ENCODE measurements at regions not wholly inside any gene's neighbourhood (a gene's known extent, or its start where the extent isn't known, plus 50 kb on each side); places are given as distances from the start of the nearest gene placed in this dataset.
"Not testable (repeated sequence)": the region's sequence is repeated elsewhere in the genome, so short reads cannot be mapped to it uniquely, and the experiment has no call there.

DNA sequence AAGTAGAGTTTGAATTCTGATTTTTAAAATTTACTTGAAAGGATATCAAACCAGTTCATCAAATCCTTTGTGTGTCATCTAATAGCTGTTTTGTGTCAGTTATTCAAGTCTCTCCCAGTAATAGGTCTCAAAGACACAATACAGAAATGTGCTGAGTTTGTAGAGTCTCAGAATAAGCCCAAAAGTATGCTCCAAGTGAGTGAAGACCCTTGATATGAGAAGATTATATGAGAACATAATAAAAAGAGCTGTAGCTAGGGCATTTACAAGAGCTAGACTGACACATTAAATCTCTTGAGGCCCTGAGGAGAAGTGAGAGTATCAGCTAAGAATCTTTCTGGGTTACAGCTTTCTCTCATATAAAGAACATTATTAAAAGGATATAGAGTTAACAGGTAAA lies 721.0 kb upstream of the ARRDC3 start:
- Mint-ChIP-seq H3K27me3 (ENCODE audit: low read depth) (no peaks in the 10 kb centered on the region), H3K9me3 (peaks cover 16% of the 10 kb centered on the region), H3K36me3 (ENCODE audit: insufficient read depth) (no peaks in the 10 kb centered on the region), H3K4me1 (ENCODE audit: low read depth) (no peaks in the 10 kb centered on the region), H3K4me3 (no peak overlapping the region)
- DNase-seq (no peak), ATAC-seq (no peak)

DNA sequence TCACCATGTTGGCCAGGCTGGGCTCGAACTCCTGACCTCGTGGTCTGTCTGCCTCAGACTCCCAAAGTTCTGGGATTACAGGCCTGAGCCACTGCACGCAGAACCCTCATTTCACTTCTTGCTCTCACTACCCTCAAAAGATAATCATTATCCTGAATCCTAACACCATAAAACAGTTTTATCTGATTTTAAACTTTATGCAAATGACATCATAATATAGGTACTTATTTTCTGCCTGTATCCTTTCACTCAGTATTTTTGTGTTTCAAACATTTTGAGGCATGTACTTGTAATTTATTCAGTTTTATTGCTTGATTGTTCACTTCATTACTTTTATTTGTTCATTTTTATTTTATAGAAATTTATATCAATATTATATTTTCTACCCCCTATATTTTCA lies 719.2 kb upstream of the ARRDC3 start:
- DNase-seq (no peak), ATAC-seq (no peak)
- no peaks in the 10 kb centered on the region for H3K4me1 Mint-ChIP-seq (ENCODE audit: low read depth)
- H3K4me3 Mint-ChIP-seq: no peak overlapping the region
- H3K36me3 Mint-ChIP-seq (ENCODE audit: insufficient read depth): no peaks in the 10 kb centered on the region
- peaks cover 16% of the 10 kb centered on the region for H3K9me3 Mint-ChIP-seq
- H3K27me3 Mint-ChIP-seq (ENCODE audit: low read depth): no peaks in the 10 kb centered on the region

DNA sequence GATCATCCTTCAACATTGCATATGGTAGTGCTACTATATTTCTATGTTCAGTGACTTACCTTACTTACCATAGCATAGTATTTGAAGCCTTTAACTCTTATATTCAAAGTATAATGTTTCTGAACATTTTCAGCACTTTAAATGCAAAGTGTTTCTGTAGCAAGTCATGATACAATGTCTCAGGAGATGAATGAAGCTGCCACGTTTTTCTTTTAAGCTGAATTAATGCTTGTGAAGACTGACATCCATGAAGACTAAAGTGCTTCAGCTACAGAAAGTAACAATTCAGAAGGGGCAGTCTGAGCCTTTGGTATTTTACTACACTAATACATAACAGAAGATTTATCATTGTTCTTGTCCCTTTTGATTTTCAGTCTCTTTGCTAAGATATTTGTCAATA lies 709.1 kb upstream of the ARRDC3 start:
- Mint-ChIP-seq H3K36me3 (ENCODE audit: insufficient read depth) (no peaks in the 10 kb centered on the region), H3K4me1 (ENCODE audit: low read depth) (no peaks in the 10 kb centered on the region), H3K4me3 (no peak overlapping the region), H3K9me3 (peaks cover 9% of the 10 kb centered on the region), H3K27me3 (ENCODE audit: low read depth) (no peaks in the 10 kb centered on the region)
- ATAC-seq (no peak), DNase-seq (no peak)

DNA sequence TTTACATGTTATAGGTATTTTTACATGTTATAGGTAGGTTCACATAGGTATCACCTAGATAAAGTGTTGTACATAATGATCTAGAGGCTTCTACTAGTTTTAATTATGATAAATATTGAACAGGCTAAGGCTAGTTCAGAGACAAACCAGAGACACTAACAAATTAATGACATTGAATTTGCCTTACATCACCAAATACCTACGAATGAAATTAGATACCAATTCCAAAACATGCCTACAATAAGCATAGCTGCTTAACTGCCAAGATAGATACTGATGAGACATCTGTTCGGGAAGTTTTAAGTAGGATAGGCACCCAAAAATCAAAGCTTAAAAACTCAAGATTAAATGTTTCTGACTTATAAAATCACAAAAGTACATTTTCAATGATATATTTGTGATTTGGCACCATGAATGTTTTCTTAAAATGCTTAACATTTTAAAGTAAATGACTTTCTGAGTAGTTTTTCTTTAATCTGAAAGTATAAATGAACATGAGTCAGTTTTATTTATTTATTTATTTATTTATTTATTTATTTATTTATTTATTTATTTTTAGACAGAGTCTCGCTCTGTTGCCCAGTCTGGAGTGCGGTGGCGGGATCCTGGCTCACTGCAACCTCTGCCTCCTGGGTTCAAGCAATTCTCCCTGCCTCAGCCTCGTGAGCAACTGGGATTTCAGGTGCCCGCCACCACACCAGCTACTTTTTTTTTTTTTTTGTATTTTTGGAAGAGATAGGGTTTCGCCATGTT lies 703.1 kb upstream of the ARRDC3 start:
- H3K27me3 Mint-ChIP-seq (ENCODE audit: low read depth): no peaks in the 10 kb centered on the region

DNA sequence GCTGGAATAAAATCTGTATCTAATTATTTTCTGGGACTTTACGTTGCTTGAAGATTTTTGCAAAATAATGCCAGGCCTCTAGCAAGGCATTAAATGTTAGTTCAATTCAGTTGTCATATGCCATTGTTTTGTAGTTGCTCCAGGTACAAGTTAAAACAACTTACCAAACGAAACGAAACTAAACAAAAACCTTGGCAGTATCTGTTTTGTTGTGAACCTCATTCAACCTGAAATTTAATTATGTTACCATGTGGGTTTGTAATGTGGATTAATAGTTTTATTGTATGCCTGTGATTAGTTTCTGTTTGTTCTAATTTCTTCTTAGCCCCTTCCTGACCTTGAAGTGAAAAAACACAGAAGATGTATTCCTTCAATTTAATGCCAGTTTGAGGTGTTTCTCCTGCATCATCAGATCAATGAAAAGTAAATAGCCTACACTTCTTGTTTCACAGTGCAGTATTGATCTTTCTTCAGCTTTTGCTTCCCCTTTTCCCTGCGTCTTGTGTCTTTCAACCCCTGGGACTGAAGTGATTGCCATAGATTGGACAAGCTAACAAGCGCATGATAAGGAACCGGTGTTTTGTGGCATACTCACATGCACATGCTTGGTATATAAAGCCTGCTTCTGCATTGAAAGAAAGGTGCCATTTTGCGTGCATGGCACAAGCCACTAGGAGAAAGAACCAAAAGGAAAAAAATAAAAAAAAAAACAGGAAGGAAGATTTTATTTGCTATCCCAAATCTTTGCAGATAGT lies 699.0 kb upstream of the ARRDC3 start:
- no peak for DNase-seq
- no peaks in the 10 kb centered on the region for H3K4me1 Mint-ChIP-seq (ENCODE audit: low read depth)
- peaks cover 9% of the 10 kb centered on the region for H3K9me3 Mint-ChIP-seq
- no peaks in the 10 kb centered on the region for H3K27me3 Mint-ChIP-seq (ENCODE audit: low read depth)
- H3K4me3 Mint-ChIP-seq: no peak overlapping the region
- ATAC-seq: no peak
- H3K36me3 Mint-ChIP-seq (ENCODE audit: insufficient read depth): no peaks in the 10 kb centered on the region

More for the DNA sequence above, 703.1 kb upstream of the ARRDC3 start:
- H3K36me3 Mint-ChIP-seq (ENCODE audit: insufficient read depth): no peaks in the 10 kb centered on the region
- H3K4me1 Mint-ChIP-seq (ENCODE audit: low read depth): no peaks in the 10 kb centered on the region
- DNase-seq (no peak), ATAC-seq (no peak)
- peaks cover 10% of the 10 kb centered on the region for H3K9me3 Mint-ChIP-seq
- H3K4me3 Mint-ChIP-seq: no peak overlapping the region

DNA sequence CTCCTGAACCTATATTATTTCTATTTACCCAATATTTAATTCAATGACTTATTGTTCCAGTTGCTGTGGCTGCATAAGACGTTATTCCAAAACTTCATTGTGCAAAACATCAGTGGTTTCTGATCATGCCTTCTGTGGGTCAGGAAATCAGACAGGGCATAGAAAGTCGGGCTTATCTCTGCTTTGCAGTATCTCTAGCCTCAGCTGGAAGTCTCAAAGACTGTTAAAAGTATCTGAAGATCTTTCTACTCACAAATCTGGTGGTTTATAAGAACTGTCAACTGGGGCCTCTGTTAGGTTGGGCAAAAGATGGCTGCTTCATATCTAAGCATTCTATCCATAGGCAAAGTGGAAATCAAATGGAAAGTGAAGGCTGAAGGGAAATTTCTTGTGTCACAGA lies 687.7 kb upstream of the ARRDC3 start:
- Mint-ChIP-seq H3K27me3 (ENCODE audit: low read depth) (no peaks in the 10 kb centered on the region), H3K9me3 (no peaks in the 10 kb centered on the region), H3K4me3 (no peak overlapping the region), H3K4me1 (ENCODE audit: low read depth) (no peaks in the 10 kb centered on the region), H3K36me3 (ENCODE audit: insufficient read depth) (no peaks in the 10 kb centered on the region)
- ATAC-seq (no peak), DNase-seq (no peak)

DNA sequence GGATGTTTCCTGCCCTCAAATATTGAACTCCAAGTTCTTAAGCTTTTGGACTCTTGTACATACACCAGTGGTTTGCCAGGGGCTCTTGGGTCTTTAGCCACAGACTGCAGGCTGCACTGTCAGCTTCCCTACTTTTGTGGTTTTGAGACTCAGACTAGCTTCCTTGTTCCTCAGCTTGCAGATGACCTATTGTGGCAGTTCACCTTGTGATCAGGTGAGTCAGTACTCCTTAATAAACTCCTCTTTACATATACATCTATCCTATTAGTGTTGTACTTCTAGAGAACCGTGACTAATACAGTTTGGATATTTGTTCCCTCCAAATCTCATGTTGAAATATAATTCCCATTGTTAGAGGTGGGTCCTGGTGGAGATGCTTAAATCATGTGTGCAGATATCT lies 681.9 kb upstream of the ARRDC3 start:
- no peaks in the 10 kb centered on the region for H3K36me3 Mint-ChIP-seq (ENCODE audit: insufficient read depth)
- no peak overlapping the region for H3K4me3 Mint-ChIP-seq
- H3K27me3 Mint-ChIP-seq (ENCODE audit: low read depth): no peaks in the 10 kb centered on the region
- DNase-seq (no peak), ATAC-seq (no peak)
- no peaks in the 10 kb centered on the region for H3K4me1 Mint-ChIP-seq (ENCODE audit: low read depth)
- H3K9me3 Mint-ChIP-seq: peaks cover 5% of the 10 kb centered on the region

DNA sequence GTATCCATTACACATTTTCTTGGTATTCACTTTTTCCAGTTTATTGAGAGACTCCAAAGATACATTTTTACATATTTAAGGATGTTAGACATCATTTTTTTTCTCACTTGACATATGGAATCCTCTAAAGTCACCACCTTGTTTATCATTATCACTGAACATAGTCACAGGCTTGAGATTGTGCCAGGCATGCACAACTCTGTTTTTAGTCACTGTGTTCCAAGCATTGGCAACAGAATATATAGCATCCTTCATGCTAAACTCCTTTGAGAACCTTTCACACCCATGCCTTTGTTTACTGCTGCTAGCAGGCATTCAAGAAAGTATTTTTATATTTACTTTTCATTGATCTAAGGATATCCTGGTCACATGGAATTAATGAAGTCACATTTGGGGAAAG lies 668.6 kb upstream of the ARRDC3 start:
- Mint-ChIP-seq H3K9me3 (peaks cover 8% of the 10 kb centered on the region), H3K36me3 (ENCODE audit: insufficient read depth) (no peaks in the 10 kb centered on the region), H3K4me3 (no peak overlapping the region), H3K4me1 (ENCODE audit: low read depth) (no peaks in the 10 kb centered on the region), H3K27me3 (ENCODE audit: low read depth) (no peaks in the 10 kb centered on the region)
- DNase-seq: no peak
- no peak for ATAC-seq

DNA sequence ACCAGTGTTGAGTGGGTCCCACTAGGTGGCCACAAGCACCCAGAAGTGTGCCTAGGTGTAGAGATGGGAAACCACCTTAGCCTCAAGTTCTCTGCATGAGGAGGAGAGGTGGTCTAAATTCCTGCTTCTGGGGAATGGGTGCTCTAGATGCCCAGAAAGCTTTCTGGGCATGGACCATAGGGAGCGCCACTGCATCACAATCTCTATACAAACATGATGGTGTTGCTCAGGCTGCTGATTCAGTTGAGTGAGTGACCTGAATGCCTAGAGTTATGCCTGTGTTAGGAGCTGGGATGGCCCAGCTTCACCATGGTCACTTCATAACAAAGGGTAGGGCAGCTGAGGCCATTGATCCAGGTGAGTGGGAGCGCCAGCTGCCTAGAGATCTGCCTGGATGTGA lies 667.9 kb upstream of the ARRDC3 start:
- DNase-seq: no peak
- H3K36me3 Mint-ChIP-seq (ENCODE audit: insufficient read depth): no peaks in the 10 kb centered on the region
- H3K4me1 Mint-ChIP-seq (ENCODE audit: low read depth): no peaks in the 10 kb centered on the region
- no peak for ATAC-seq
- no peak overlapping the region for H3K4me3 Mint-ChIP-seq
- H3K9me3 Mint-ChIP-seq: peaks cover 4% of the 10 kb centered on the region
- H3K27me3 Mint-ChIP-seq (ENCODE audit: low read depth): no peaks in the 10 kb centered on the region

DNA sequence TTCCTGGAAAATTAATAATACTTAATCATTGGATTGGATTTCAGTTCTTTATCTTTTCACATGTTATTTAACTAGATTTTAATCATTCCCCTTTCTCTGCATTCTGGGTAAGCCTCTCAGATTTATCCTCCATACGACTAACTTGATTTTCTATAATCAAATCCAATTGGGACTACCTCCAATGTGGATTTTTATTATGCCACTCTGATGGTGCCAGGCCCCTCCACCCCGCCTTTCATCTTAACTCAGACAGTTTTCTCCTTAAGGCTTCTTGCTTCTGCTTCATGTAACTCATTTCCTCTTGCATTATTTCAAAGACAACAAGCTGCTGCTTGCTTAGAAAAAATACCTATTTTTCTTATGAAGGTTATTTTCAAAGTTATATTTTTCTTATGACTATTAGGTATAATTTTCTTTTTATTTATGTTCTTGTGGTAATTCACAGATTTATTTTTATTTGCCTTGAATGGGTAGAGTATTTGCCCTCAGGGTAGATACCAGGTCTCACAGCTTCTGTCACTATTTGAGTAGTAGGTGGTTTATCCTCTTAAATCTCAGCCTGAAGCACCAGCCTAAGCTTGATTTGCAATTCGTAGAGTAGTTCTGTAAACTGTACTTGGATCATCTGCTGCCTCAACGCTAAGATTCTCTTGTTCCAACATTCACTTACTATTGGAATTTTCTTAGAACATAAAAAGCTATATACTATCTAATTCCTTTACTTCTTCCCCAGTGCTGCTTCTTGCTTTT lies 659.0 kb upstream of the ARRDC3 start:
- DNase-seq (no peak), ATAC-seq (no peak)
- Mint-ChIP-seq H3K9me3 (no peaks in the 10 kb centered on the region), H3K4me3 (no peak overlapping the region), H3K4me1 (ENCODE audit: low read depth) (no peaks in the 10 kb centered on the region), H3K36me3 (ENCODE audit: insufficient read depth) (no peaks in the 10 kb centered on the region), H3K27me3 (ENCODE audit: low read depth) (no peaks in the 10 kb centered on the region)

DNA sequence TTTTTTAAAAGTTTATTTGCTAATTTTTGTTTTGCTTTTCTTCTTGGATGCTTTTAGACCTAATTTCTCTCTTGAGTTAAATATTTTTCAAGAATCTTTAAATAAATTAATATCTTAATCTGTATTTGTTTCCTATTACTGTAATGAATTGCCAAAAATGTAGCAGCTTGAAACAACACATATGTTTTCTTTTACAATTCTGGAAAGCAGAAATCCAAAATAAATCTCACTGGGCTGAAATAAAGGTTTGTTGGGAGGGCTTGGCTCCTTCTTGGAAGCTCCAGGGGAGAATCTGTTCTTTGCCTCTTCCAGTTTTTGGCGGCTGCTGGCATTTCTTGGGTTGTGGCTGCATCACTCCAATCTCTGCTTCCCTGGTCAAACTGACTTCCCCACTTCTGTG lies 658.1 kb upstream of the ARRDC3 start:
- Mint-ChIP-seq H3K27me3 (ENCODE audit: low read depth) (no peaks in the 10 kb centered on the region), H3K9me3 (no peaks in the 10 kb centered on the region), H3K36me3 (ENCODE audit: insufficient read depth) (no peaks in the 10 kb centered on the region), H3K4me3 (no peak overlapping the region), H3K4me1 (ENCODE audit: low read depth) (no peaks in the 10 kb centered on the region)
- no peak for ATAC-seq
- no peak for DNase-seq

DNA sequence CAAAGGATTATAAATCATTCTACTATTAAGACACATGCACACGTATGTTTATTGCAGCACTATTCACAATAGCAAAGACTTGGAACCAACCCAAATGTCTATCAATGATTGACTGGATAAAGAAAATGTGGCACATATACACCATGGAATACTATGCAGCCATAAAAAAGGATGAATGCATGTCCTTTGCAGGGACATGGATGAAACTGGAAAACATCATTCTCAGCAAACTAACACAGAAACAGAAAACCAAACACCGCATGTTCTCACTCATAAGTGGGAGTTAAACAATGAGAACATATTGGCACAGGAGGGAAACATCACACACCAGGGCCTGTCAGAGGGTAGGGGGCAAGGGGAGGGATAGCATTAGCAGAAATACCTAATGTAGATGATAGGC lies 646.7 kb upstream of the ARRDC3 start:
- DNase-seq; ATAC-seq; H3K27me3 Mint-ChIP-seq (ENCODE audit: low read depth); H3K4me1 Mint-ChIP-seq (ENCODE audit: low read depth); H3K4me3 Mint-ChIP-seq; H3K36me3 Mint-ChIP-seq (ENCODE audit: insufficient read depth): not testable (repeated sequence)
- peaks cover 13% of the 10 kb centered on the region for H3K9me3 Mint-ChIP-seq

DNA sequence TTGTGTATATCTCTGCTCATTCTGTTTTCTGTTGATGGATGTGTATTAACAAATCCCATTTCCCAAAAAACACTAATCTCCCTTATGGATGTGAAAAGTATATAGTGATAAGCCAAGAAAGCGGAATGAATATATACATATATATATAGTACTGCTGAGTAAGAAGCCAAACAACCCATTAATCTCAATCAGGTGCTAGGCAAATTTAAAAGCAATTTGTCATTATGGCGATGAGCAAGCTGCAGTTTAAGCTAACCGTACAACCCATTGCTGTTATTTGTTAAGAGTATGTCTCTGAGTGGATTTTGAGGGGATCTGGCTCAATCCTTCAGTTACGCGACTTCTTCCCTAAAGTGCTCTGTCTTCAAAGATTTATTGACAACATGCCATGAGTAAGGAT lies 640.4 kb upstream of the ARRDC3 start:
- no peak for DNase-seq
- no peaks in the 10 kb centered on the region for H3K36me3 Mint-ChIP-seq (ENCODE audit: insufficient read depth)

DNA sequence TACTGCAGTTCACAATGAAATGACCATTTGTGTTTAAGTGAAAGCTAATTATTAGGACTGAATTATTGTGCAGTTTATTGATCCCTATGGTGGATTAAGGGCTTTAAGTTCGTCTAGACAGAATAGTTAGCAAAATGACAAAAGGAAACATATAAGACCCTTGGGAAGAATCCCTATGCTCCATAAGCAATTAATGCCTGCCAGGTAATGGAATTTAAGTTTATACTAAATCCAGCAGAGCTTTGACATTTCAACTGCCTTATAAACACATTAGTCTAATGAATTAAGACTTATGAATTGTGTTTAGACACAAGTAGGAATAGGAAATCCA lies 640.0 kb upstream of the ARRDC3 start:
- Mint-ChIP-seq H3K4me3 (no peak overlapping the region), H3K9me3 (peaks cover 4% of the 10 kb centered on the region), H3K4me1 (ENCODE audit: low read depth) (no peaks in the 10 kb centered on the region), H3K36me3 (ENCODE audit: insufficient read depth) (no peaks in the 10 kb centered on the region), H3K27me3 (ENCODE audit: low read depth) (no peaks in the 10 kb centered on the region)
- ATAC-seq (no peak), DNase-seq (no peak)

More for the DNA sequence above, 640.4 kb upstream of the ARRDC3 start:
- H3K4me3 Mint-ChIP-seq: no peak overlapping the region
- peaks cover 8% of the 10 kb centered on the region for H3K9me3 Mint-ChIP-seq
- no peaks in the 10 kb centered on the region for H3K27me3 Mint-ChIP-seq (ENCODE audit: low read depth)
- no peaks in the 10 kb centered on the region for H3K4me1 Mint-ChIP-seq (ENCODE audit: low read depth)
- ATAC-seq: no peak

Measured in activated T-cell treated with anti-CD3 and anti-CD28 coated beads, Interleukin-2, amount 50 U/mL, for 4 hours (primary cell).